Mesenchymal stem cell (in vitro differentiated cells and primary cell): ENCODE measurements at regions not wholly inside any gene's neighbourhood (a gene's known extent, or its start where the extent isn't known, plus 50 kb on each side); places are given as distances from the start of the nearest gene placed in this dataset.

Experiments used
- DNase-seq: peaks from one replicate; pipeline ENCODE4 v3.0.0-alpha.2; 2013
- H2AFZ ChIP-seq: one replicate; pipeline ENCODE4 v1.6.1; 2013; ENCODE audit warnings: low read depth, mild to moderate bottlenecking, control low read depth, inconsistent platforms, low read length, moderate library complexity
- H2AK5ac ChIP-seq: 2 replicates; pipeline ENCODE4 v1.6.1; 2013; ENCODE audit warnings: low read length, moderate library complexity, mild to moderate bottlenecking, inconsistent platforms; ENCODE audit not compliant: severe bottlenecking
- H2BK120ac ChIP-seq: one replicate; pipeline ENCODE4 v1.6.1; 2013; ENCODE audit warnings: low read depth, mild to moderate bottlenecking, inconsistent platforms, low read length, moderate library complexity
- H2BK12ac ChIP-seq, 2 experiments: one replicate each; pipeline ENCODE4 v1.6.1; 2013; ENCODE audit warnings: inconsistent platforms in 2 of 2, low read length in 2 of 2, mild to moderate bottlenecking in 2 of 2, moderate library complexity in 2 of 2, control low read depth in 1 of 2
- H2BK15ac ChIP-seq: one replicate; pipeline ENCODE4 v1.6.1; 2013; ENCODE audit warnings: mild to moderate bottlenecking, low read depth, inconsistent platforms; ENCODE audit not compliant: poor library complexity, severe bottlenecking
- H2BK5ac ChIP-seq: 2 replicates; pipeline ENCODE4 v1.6.1; 2013; ENCODE audit warnings: low read depth, mild to moderate bottlenecking, low read length, control low read depth, inconsistent platforms; ENCODE audit not compliant: poor library complexity, severe bottlenecking
- H3K14ac ChIP-seq, 2 experiments: one replicate each; pipeline ENCODE4 v1.6.1; 2013; ENCODE audit warnings: inconsistent platforms in 2 of 2, low read length in 2 of 2, control low read depth in 1 of 2, mild to moderate bottlenecking in 1 of 2, moderate library complexity in 1 of 2
- H3K18ac ChIP-seq, 2 experiments: one replicate each; pipeline ENCODE4 v1.6.1; 2013; ENCODE audit warnings: inconsistent platforms in 2 of 2, low read length in 2 of 2, control low read depth in 1 of 2, low read depth in 1 of 2, mild to moderate bottlenecking in 1 of 2
- H3K23ac ChIP-seq, 2 experiments: one replicate each; pipeline ENCODE4 v1.6.1; 2013; ENCODE audit warnings: inconsistent platforms in 2 of 2, low read length in 2 of 2, mild to moderate bottlenecking in 2 of 2, moderate library complexity in 2 of 2, control low read depth in 1 of 2
- H3K27ac ChIP-seq: 2 replicates; pipeline ENCODE4 v1.5.1; 2013; ENCODE audit warnings: mild to moderate bottlenecking, moderate library complexity, low read length, control low read depth, inconsistent platforms; ENCODE audit not compliant: poor library complexity, severe bottlenecking
- H3K27me3 ChIP-seq, 2 experiments: 2 replicates each; pipeline versions ENCODE4 v1.6.1 to v1.7.0; 2013; ENCODE audit warnings: low read length in 2 of 2, mild to moderate bottlenecking in 2 of 2, moderate library complexity in 2 of 2, control low read depth in 1 of 2, inconsistent platforms in 1 of 2; ENCODE audit not compliant: control insufficient read depth in 1 of 2, insufficient read depth in 1 of 2
- H3K36me3 ChIP-seq, 2 experiments: 2 replicates each; pipeline versions ENCODE4 v1.6.1 to v1.7.0; 2013; ENCODE audit warnings: low read length in 2 of 2, control low read depth in 1 of 2, inconsistent platforms in 1 of 2, low read depth in 1 of 2, mild to moderate bottlenecking in 1 of 2; ENCODE audit not compliant: insufficient read depth in 2 of 2, control insufficient read depth in 1 of 2
- H3K4ac ChIP-seq, 2 experiments: one replicate each; pipeline ENCODE4 v1.6.1; 2013; ENCODE audit warnings: inconsistent platforms in 2 of 2, low read length in 2 of 2, mild to moderate bottlenecking in 2 of 2, moderate library complexity in 2 of 2, control low read depth in 1 of 2, low read depth in 1 of 2
- H3K4me1 ChIP-seq: 2 replicates; pipeline ENCODE4 v1.6.1; 2013; ENCODE audit warnings: low read depth, low read length, control low read depth; ENCODE audit not compliant: control insufficient read depth, insufficient read depth
- H3K4me2 ChIP-seq: 2 replicates; pipeline ENCODE4 v1.6.1; 2013; ENCODE audit warnings: low read length, mild to moderate bottlenecking, inconsistent platforms; ENCODE audit not compliant: poor library complexity, severe bottlenecking
- H3K4me3 ChIP-seq, 2 experiments: 2 replicates each; pipeline versions ENCODE4 v1.5.1 to v1.7.0; 2013; ENCODE audit warnings: low read length in 2 of 2, mild to moderate bottlenecking in 2 of 2, control low read depth in 1 of 2, low read depth in 1 of 2; ENCODE audit not compliant: insufficient read depth in 1 of 2
- H3K79me1 ChIP-seq: replicated peaks from 2 replicates; pipeline ENCODE4 v1.6.1; 2013; ENCODE audit warnings: mild to moderate bottlenecking, control low read depth, low read length, inconsistent platforms; ENCODE audit not compliant: poor library complexity, severe bottlenecking
- H3K9ac ChIP-seq: 2 replicates; pipeline ENCODE4 v1.7.0; 2013; ENCODE audit warnings: mild to moderate bottlenecking, low read length, moderate library complexity
- H3K9me3 ChIP-seq: 2 replicates; pipeline ENCODE4 v1.7.0; 2013; ENCODE audit warnings: mild to moderate bottlenecking, low read length; ENCODE audit not compliant: control insufficient read depth
- H4K8ac ChIP-seq: one replicate; pipeline ENCODE4 v1.6.1; 2013; ENCODE audit warnings: inconsistent platforms, mild to moderate bottlenecking, low read length, moderate library complexity
- H4K91ac ChIP-seq: one replicate; pipeline ENCODE4 v1.6.1; 2013; ENCODE audit warnings: mild to moderate bottlenecking, low read length, inconsistent platforms
- WGBS: methylation state at CpG from one replicate; pipeline ENCODE4 v1.1.7; 2013; ENCODE audit warnings: mixed read lengths; 5-methylcytosine and 5-hydroxymethylcytosine counted together

- no peak overlapping the region for H3K27ac ChIP-seq
- no peak overlapping the region for H2BK15ac ChIP-seq
- no peaks in the 10 kb centered on the region for H3K9me3 ChIP-seq
- H3K4me3 ChIP-seq: no peak overlapping the region
- H2AFZ ChIP-seq: no peak overlapping the region
- H3K4ac ChIP-seq: no peak overlapping the region
- no peaks in the 10 kb centered on the region for H3K27me3 ChIP-seq
- no peak overlapping the region for H3K18ac ChIP-seq
- H3K79me1 ChIP-seq: no peaks in the 10 kb centered on the region
- H2BK120ac ChIP-seq: no peak overlapping the region
- 93% methylated on average over 6 of the region's 6 CpGs for WGBS
- DNase-seq: no peak
- no peak overlapping the region for H4K8ac ChIP-seq
- no peak overlapping the region for H2BK5ac ChIP-seq
- no peak overlapping the region for H3K14ac ChIP-seq
- H3K23ac ChIP-seq: no peak overlapping the region
- H2BK12ac ChIP-seq: no peak overlapping the region
- no peaks in the 10 kb centered on the region for H3K36me3 ChIP-seq
- no peak overlapping the region for H3K4me2 ChIP-seq
- H4K91ac ChIP-seq: peak overlapping the region; percentile 70
- H2AK5ac ChIP-seq: no peak overlapping the region
- H3K9ac ChIP-seq: no peak overlapping the region
- H3K4me1 ChIP-seq: no peaks in the 10 kb centered on the region
These were observed 1178.4 kb upstream of the PCDH7 start for GRCh38 chr4:29541757-29542156.

GRCh38 chr4:29549342-29549741, 1170.8 kb upstream of the PCDH7 start:
- Histone ChIP-seq H3K9ac (no peak overlapping the region), H3K36me3 (no peaks in the 10 kb centered on the region), H3K18ac (no peak overlapping the region), H3K4me1 (no peaks in the 10 kb centered on the region), H4K8ac (no peak overlapping the region), H2AK5ac (no peak overlapping the region), H3K4me3 (no peak overlapping the region), H3K14ac (no peak overlapping the region), H3K9me3 (no peaks in the 10 kb centered on the region), H3K27me3 (no peaks in the 10 kb centered on the region), H2BK120ac (no peak overlapping the region), H2BK12ac (no peak overlapping the region), H3K27ac (no peak overlapping the region), H3K4me2 (no peak overlapping the region), H3K23ac (no peak overlapping the region), H3K4ac (no peak overlapping the region), H4K91ac (no peak overlapping the region), H2AFZ (no peak overlapping the region), H2BK15ac (no peak overlapping the region), H3K79me1 (no peaks in the 10 kb centered on the region), H2BK5ac (no peak overlapping the region)
- DNase-seq: no peak

GRCh38 chr4:29551821-29552220, 1168.3 kb upstream of the PCDH7 start:
- DNase-seq: no peak
- Histone ChIP-seq H2AFZ (no peak overlapping the region), H3K9me3 (no peaks in the 10 kb centered on the region), H3K4me2 (no peak overlapping the region), H3K14ac (no peak overlapping the region), H2BK120ac (no peak overlapping the region), H2BK15ac (no peak overlapping the region), H2BK5ac (no peak overlapping the region), H3K23ac (no peak overlapping the region), H4K8ac (no peak overlapping the region), H4K91ac (no peak overlapping the region), H2AK5ac (no peak overlapping the region), H3K4me1 (no peaks in the 10 kb centered on the region), H3K18ac (no peak overlapping the region), H3K79me1 (no peaks in the 10 kb centered on the region), H3K4me3 (no peak overlapping the region), H3K4ac (no peak overlapping the region), H3K36me3 (no peaks in the 10 kb centered on the region), H3K27ac (no peak overlapping the region), H2BK12ac (no peak overlapping the region), H3K9ac (no peak overlapping the region), H3K27me3 (no peaks in the 10 kb centered on the region)
- WGBS: 57% methylated on average over 1 of the region's 1 CpG

GRCh38 chr4:29553846-29554245, 1166.3 kb upstream of the PCDH7 start:
- Histone ChIP-seq H4K8ac (no peak overlapping the region), H3K27me3 (no peaks in the 10 kb centered on the region), H3K18ac (no peak overlapping the region), H3K9ac (no peak overlapping the region), H2BK15ac (no peak overlapping the region), H2BK5ac (no peak overlapping the region), H2AK5ac (no peak overlapping the region), H3K4me3 (no peak overlapping the region), H2BK12ac (no peak overlapping the region), H3K14ac (no peak overlapping the region), H4K91ac (no peak overlapping the region), H3K9me3 (no peaks in the 10 kb centered on the region), H3K27ac (no peak overlapping the region), H3K36me3 (no peaks in the 10 kb centered on the region), H3K23ac (no peak overlapping the region), H2AFZ (no peak overlapping the region), H3K4me1 (no peaks in the 10 kb centered on the region), H2BK120ac (no peak overlapping the region), H3K4me2 (no peak overlapping the region), H3K4ac (no peak overlapping the region), H3K79me1 (no peaks in the 10 kb centered on the region)
- no peak for DNase-seq
- no CpG with 5 or more reads among the region's 1 CpG for WGBS
